ENCODE measurements at regions not wholly inside any gene's neighbourhood (a gene's known extent, or its start where the extent isn't known, plus 50 kb on each side); places are given as distances from the start of the nearest gene placed in this dataset.

DNA sequence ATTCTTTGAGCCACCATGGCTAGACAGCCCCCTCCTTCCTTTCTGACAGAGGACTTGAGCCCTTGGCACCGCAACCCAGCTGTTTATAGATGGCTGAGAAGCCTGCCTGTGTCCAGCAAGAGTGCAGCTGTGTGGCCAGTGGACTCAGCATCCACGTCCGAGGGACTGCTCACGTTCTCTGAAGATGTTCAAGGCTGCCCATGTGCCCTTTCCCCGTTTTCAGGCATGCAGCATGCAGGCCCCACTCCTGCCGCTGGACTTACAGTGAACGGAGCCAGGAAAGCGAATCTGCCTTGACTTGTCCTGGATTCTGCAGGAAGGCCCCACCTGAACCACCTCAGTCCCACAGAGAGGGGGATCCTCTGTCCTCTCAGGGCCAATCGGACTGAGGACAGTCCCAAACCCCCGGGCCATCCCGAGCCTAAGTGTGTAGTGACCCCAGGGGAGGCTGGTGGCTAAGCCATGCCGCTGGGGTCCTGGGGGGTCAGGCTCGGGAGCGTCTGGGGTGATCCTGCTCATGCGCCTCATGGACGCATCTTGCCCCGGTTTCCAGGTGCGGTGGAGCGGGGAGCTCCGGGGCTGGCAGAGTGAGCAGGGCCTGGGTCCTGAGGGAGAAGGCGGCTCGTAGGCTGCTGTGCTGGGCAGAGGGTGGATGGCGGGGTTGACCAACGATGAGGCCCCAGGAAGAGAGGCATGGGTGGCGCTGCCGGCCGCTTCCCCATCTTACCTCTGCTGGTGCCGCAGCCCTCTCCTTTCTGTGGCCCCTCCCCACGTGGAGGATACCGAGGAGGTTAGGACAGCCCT, 170.7 kb downstream of the CTTN start:
- no peak for TF ChIP-seq EP300 (conservative IDR thresholded peaks at IDR 0.05; ENCODE audit: poor library complexity, severe bottlenecking)
- TF ChIP-seq, protein P1, sequence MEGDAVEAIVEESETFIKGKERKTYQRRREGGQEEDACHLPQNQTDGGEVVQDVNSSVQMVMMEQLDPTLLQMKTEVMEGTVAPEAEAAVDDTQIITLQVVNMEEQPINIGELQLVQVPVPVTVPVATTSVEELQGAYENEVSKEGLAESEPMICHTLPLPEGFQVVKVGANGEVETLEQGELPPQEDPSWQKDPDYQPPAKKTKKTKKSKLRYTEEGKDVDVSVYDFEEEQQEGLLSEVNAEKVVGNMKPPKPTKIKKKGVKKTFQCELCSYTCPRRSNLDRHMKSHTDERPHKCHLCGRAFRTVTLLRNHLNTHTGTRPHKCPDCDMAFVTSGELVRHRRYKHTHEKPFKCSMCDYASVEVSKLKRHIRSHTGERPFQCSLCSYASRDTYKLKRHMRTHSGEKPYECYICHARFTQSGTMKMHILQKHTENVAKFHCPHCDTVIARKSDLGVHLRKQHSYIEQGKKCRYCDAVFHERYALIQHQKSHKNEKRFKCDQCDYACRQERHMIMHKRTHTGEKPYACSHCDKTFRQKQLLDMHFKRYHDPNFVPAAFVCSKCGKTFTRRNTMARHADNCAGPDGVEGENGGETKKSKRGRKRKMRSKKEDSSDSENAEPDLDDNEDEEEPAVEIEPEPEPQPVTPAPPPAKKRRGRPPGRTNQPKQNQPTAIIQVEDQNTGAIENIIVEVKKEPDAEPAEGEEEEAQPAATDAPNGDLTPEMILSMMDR (IDR thresholded peaks at IDR 0.05; ENCODE audit: poor library complexity, severe bottlenecking), result no peak
- TF ChIP-seq, protein P2, sequence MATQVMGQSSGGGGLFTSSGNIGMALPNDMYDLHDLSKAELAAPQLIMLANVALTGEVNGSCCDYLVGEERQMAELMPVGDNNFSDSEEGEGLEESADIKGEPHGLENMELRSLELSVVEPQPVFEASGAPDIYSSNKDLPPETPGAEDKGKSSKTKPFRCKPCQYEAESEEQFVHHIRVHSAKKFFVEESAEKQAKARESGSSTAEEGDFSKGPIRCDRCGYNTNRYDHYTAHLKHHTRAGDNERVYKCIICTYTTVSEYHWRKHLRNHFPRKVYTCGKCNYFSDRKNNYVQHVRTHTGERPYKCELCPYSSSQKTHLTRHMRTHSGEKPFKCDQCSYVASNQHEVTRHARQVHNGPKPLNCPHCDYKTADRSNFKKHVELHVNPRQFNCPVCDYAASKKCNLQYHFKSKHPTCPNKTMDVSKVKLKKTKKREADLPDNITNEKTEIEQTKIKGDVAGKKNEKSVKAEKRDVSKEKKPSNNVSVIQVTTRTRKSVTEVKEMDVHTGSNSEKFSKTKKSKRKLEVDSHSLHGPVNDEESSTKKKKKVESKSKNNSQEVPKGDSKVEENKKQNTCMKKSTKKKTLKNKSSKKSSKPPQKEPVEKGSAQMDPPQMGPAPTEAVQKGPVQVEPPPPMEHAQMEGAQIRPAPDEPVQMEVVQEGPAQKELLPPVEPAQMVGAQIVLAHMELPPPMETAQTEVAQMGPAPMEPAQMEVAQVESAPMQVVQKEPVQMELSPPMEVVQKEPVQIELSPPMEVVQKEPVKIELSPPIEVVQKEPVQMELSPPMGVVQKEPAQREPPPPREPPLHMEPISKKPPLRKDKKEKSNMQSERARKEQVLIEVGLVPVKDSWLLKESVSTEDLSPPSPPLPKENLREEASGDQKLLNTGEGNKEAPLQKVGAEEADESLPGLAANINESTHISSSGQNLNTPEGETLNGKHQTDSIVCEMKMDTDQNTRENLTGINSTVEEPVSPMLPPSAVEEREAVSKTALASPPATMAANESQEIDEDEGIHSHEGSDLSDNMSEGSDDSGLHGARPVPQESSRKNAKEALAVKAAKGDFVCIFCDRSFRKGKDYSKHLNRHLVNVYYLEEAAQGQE (IDR thresholded peaks at IDR 0.05; ENCODE audit: borderline replicate concordance), result no peak
- no peak for TF ChIP-seq MXI1 (conservative IDR thresholded peaks at IDR 0.05; ENCODE audit: poor library complexity, severe bottlenecking)
- TF ChIP-seq SMC3 (conservative IDR thresholded peaks at IDR 0.05; ENCODE audit: poor library complexity), result no peak
- no peak for TF ChIP-seq RAD21 (conservative IDR thresholded peaks at IDR 0.05)
- no peak for TF ChIP-seq TAF1 (IDR thresholded peaks at IDR 0.05; ENCODE audit: low read depth)
- no peak for TF ChIP-seq POLR2AphosphoS5 (IDR thresholded peaks at IDR 0.05)
- TF ChIP-seq EZH2 (IDR thresholded peaks at IDR 0.05; ENCODE audit: borderline replicate concordance, insufficient read depth, low read length, poor library complexity, severe bottlenecking), result no peak
- H3K79me2 ChIP-seq (replicated peaks; ENCODE audit: insufficient read depth, low read length), result no peaks in the 10 kb centered on the region
- H3K36me3 ChIP-seq (ENCODE audit: insufficient read depth, low read length), result no peaks in the 10 kb centered on the region
- H3K9me2 ChIP-seq (ENCODE audit: insufficient read depth, low read length), result no peaks in the 10 kb centered on the region
- H3K9me3 ChIP-seq (ENCODE audit: low read length), result no peaks in the 10 kb centered on the region
- H3K9ac ChIP-seq (ENCODE audit: low read length), result no peak overlapping the region
- no peak overlapping the region for H3K4me2 ChIP-seq (ENCODE audit: low read length)
- no peaks in the 10 kb centered on the region for H3K27me3 ChIP-seq (ENCODE audit: insufficient read depth, low read depth, low read length)
- no peaks in the 10 kb centered on the region for H3F3A ChIP-seq (ENCODE audit: insufficient read depth, low read length, poor library complexity, severe bottlenecking)
- no peaks in the 10 kb centered on the region for H4K20me1 ChIP-seq (ENCODE audit: insufficient read depth)
- H3K27ac ChIP-seq (ENCODE audit: low read length), result no peak overlapping the region
- no peak overlapping the region for H2AFZ ChIP-seq (ENCODE audit: low read depth, low read length)
- no peak overlapping the region for H3K4me3 ChIP-seq (ENCODE audit: low read length)

DNA sequence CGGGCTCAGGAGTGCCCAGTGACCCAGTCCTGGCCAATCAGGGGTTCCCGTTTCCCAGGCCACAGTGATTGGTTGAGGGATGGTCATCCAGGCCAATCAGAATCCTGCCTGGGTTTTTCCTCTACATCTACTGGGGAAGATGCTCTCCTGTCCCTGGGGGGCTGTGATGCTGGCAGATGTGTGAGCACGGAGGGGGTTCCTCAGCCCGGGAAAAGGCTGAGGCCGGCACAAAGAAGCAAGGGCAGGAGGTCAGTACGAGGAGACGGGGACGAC, 171.2 kb downstream of the CTTN start:
- Histone ChIP-seq H3K27ac (ENCODE audit: low read length) (no peak overlapping the region), H3K4me2 (ENCODE audit: low read length) (no peak overlapping the region), H3K79me2 (replicated peaks; ENCODE audit: insufficient read depth, low read length) (no peaks in the 10 kb centered on the region), H2AFZ (ENCODE audit: low read depth, low read length) (no peak overlapping the region), H3K9ac (ENCODE audit: low read length) (no peak overlapping the region), H3K4me3 (ENCODE audit: low read length) (no peak overlapping the region), H4K20me1 (ENCODE audit: insufficient read depth) (no peaks in the 10 kb centered on the region), H3K9me2 (ENCODE audit: insufficient read depth, low read length) (no peaks in the 10 kb centered on the region), H3K36me3 (ENCODE audit: insufficient read depth, low read length) (no peaks in the 10 kb centered on the region), H3F3A (ENCODE audit: insufficient read depth, low read length, poor library complexity, severe bottlenecking) (no peaks in the 10 kb centered on the region), H3K27me3 (ENCODE audit: insufficient read depth, low read depth, low read length) (no peaks in the 10 kb centered on the region), H3K9me3 (ENCODE audit: low read length) (no peaks in the 10 kb centered on the region)
- no peak for TF ChIP-seq POLR2AphosphoS5 (IDR thresholded peaks at IDR 0.05)
- no peak for TF ChIP-seq EP300 (conservative IDR thresholded peaks at IDR 0.05; ENCODE audit: poor library complexity, severe bottlenecking)
- TF ChIP-seq EZH2 (IDR thresholded peaks at IDR 0.05; ENCODE audit: borderline replicate concordance, insufficient read depth, low read length, poor library complexity, severe bottlenecking), result no peak
- TF ChIP-seq RAD21 (conservative IDR thresholded peaks at IDR 0.05), result no peak
